ENCODE measurements at regions not wholly inside any gene's neighbourhood (a gene's known extent, or its start where the extent isn't known, plus 50 kb on each side); places are given as distances from the start of the nearest gene placed in this dataset.

DNA sequence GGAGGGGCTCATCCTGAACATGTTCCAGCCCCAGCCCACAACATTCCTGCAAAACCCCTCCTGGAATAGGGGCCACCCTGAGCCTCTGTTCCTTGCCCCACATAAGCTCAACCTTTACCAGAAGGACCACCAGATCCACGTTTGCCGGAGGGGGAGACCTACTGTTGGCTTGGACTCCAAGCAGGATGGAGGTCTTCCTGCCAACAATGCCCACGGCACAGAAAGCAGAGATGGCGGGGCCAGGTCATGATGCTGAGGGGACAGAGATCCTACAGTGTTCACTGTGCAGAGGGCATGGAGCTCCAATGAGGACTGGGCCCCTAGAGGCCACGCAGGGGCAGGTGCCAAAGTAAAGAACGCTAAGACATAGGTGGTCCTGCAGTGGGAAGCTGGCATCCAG, 98.5 kb upstream of the RAB6C start:
- Histone ChIP-seq H2AFZ (ENCODE audit: low read length, unreplicated experiment) (no peak overlapping the region), H3K79me2 (ENCODE audit: control insufficient read depth, insufficient read depth, low read length, unreplicated experiment) (no peaks in the 10 kb centered on the region), H3K27me3 (ENCODE audit: insufficient read depth, low read length) (peaks cover 16% of the 10 kb centered on the region), H3K36me3 (ENCODE audit: insufficient read depth, low read length) (no peaks in the 10 kb centered on the region), H3K4me3 (ENCODE audit: low read depth, low read length) (no peak overlapping the region), H3K4me1 (ENCODE audit: control insufficient read depth, insufficient read depth, low read length, unreplicated experiment) (no peaks in the 10 kb centered on the region), H3K27ac (ENCODE audit: low read depth, low read length) (no peak overlapping the region)

DNA sequence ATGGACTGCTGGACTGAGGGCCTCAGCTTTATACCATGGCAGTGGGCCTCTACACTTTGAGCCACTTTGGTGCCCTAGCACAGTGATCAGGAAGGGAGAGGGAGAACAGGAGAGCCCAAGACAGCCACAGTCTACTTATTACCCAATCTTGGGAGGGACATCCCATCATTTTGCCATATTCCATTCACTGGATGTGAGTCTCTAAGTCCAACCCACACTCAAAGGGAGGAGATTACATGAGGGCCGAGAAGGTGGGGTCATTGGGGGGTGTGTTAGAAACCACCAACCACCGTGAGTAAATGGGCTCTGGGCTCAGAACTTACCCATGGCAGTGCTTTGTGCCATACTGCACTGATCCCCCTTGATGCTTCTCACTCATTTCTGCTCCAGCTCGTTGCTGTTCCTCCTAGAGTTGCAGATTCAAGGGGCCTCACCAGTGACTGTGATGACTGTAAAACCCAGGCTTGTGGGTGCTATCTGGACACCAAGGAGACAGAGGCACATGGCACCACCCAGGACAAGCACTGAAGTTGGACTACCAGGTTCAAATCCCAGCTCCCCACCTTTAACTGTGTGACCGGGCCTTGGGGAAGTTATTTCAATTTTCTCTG, 97.6 kb upstream of the RAB6C start:
- Histone ChIP-seq H3K4me1 (ENCODE audit: control insufficient read depth, insufficient read depth, low read length, unreplicated experiment) (no peaks in the 10 kb centered on the region), H3K27me3 (ENCODE audit: insufficient read depth, low read length) (peaks cover 15% of the 10 kb centered on the region), H3K79me2 (ENCODE audit: control insufficient read depth, insufficient read depth, low read length, unreplicated experiment) (no peaks in the 10 kb centered on the region), H3K4me3 (ENCODE audit: low read depth, low read length) (no peak overlapping the region), H3K36me3 (ENCODE audit: insufficient read depth, low read length) (no peaks in the 10 kb centered on the region), H3K27ac (ENCODE audit: low read depth, low read length) (no peak overlapping the region), H2AFZ (ENCODE audit: low read length, unreplicated experiment) (no peak overlapping the region)

DNA sequence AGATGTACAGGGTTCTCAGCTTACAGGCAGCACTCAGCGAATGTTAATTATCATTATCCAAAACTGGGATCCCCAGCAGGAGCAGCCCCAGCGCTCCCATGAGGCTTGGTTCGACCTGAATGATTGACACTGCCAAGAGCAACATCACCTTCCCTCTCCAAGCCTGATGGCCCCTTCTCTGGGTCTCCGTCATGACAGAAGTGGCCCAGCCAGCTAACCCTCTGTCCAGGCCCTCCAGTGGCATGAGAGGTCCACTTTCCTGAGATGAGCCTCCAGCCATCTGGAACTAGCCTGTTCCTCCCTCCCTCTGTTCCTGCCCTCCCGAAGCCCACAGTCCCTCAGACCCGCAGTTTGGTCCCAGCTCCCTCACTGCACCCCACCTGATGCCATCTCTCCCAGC, 97.0 kb upstream of the RAB6C start:
- Histone ChIP-seq H2AFZ (ENCODE audit: low read length, unreplicated experiment) (no peak overlapping the region), H3K36me3 (ENCODE audit: insufficient read depth, low read length) (no peaks in the 10 kb centered on the region), H3K27ac (ENCODE audit: low read depth, low read length) (no peak overlapping the region), H3K4me1 (ENCODE audit: control insufficient read depth, insufficient read depth, low read length, unreplicated experiment) (no peaks in the 10 kb centered on the region), H3K4me3 (ENCODE audit: low read depth, low read length) (no peak overlapping the region), H3K79me2 (ENCODE audit: control insufficient read depth, insufficient read depth, low read length, unreplicated experiment) (no peaks in the 10 kb centered on the region), H3K27me3 (ENCODE audit: insufficient read depth, low read length) (peaks cover 10% of the 10 kb centered on the region)

DNA sequence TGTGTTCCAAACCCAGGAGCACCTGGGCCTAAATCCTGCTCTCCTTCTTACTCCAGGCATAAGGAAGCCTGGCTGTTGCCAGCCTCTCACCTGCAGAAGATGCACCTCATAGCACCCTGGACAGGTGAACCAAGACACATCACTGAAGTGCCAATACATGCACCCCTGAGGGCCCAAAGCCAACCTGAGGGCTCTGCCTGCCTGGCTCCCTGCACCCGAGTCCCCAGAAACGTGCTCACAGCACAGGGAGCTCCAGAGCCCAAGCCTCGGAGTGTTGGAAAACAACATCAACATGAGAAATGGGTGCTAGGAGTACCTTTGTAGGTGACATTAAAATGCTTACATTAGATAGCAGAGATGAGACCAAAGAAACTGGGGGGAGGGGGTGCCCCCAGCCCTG, 96.3 kb upstream of the RAB6C start:
- Histone ChIP-seq H2AFZ (ENCODE audit: low read length, unreplicated experiment) (no peak overlapping the region), H3K27ac (ENCODE audit: low read depth, low read length) (no peak overlapping the region), H3K4me1 (ENCODE audit: control insufficient read depth, insufficient read depth, low read length, unreplicated experiment) (no peaks in the 10 kb centered on the region)

DNA sequence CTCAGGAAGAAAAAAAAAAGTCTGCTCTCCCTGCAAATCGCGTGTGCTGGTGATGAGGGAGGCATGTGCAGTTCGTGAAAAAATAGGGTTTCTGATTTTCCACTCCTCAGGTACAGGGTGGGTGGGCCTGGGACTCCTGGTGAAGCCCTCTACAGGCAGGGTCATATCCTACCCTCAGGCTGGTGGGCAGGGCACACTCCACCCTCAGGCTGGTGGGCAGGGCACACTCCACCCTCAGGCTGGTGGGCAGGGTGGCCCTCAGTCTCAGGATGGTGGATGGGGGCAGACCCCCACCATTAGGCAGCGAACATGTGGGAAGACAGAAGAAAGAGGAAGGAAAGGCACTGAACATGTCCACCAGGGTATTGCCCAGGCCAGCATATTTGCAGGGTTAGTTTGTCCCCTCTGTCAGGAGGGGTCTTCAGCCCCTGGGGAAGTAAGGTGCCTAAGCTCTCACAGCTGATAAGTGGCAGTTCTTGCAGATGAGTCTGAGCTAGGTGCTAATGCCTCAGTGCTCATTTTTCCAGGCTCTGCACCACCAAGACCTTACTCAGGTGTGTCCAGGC, 95.2 kb upstream of the RAB6C start:
- no peaks in the 10 kb centered on the region for H3K4me1 ChIP-seq (ENCODE audit: control insufficient read depth, insufficient read depth, low read length, unreplicated experiment)
- no peak overlapping the region for H2AFZ ChIP-seq (ENCODE audit: low read length, unreplicated experiment)
- H3K36me3 ChIP-seq (ENCODE audit: insufficient read depth, low read length) = no peaks in the 10 kb centered on the region

More for the DNA sequence above, 96.3 kb upstream of the RAB6C start:
- H3K27me3 ChIP-seq (ENCODE audit: insufficient read depth, low read length) = peaks cover 6% of the 10 kb centered on the region
- H3K79me2 ChIP-seq (ENCODE audit: control insufficient read depth, insufficient read depth, low read length, unreplicated experiment) = no peaks in the 10 kb centered on the region
- H3K4me3 ChIP-seq (ENCODE audit: low read depth, low read length) = no peak overlapping the region
- no peaks in the 10 kb centered on the region for H3K36me3 ChIP-seq (ENCODE audit: insufficient read depth, low read length)

DNA sequence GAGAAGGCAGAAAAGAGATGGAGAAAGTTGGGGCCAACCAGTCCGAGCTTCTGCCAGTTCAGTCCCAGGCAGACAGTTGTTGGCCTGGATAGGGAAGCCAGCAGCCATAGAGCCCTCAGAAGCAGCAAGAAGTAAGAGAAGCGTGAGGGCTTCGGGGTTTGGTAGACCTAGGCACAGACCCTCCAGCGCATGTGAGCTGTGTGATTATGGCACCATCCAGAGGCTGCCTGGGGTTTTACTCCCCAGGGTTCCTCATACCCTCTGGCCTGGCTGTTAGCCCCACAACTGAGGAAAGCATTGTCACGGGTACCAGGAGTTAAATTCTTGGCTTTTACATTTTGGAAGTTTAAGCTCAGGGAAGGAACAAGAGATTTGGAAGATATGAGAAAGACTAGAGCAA, 93.7 kb upstream of the RAB6C start:
- H3K27me3 ChIP-seq (ENCODE audit: insufficient read depth, low read length) = no peaks in the 10 kb centered on the region
- H3K27ac ChIP-seq (ENCODE audit: low read depth, low read length) = no peak overlapping the region
- H2AFZ ChIP-seq (ENCODE audit: low read length, unreplicated experiment) = no peak overlapping the region
- H3K4me1 ChIP-seq (ENCODE audit: control insufficient read depth, insufficient read depth, low read length, unreplicated experiment) = no peaks in the 10 kb centered on the region
- H3K79me2 ChIP-seq (ENCODE audit: control insufficient read depth, insufficient read depth, low read length, unreplicated experiment) = no peaks in the 10 kb centered on the region
- H3K36me3 ChIP-seq (ENCODE audit: insufficient read depth, low read length) = no peaks in the 10 kb centered on the region
- no peak overlapping the region for H3K4me3 ChIP-seq (ENCODE audit: low read depth, low read length)

More for the DNA sequence above, 95.2 kb upstream of the RAB6C start:
- Histone ChIP-seq H3K27ac (ENCODE audit: low read depth, low read length) (no peak overlapping the region), H3K27me3 (ENCODE audit: insufficient read depth, low read length) (no peaks in the 10 kb centered on the region), H3K79me2 (ENCODE audit: control insufficient read depth, insufficient read depth, low read length, unreplicated experiment) (no peaks in the 10 kb centered on the region), H3K4me3 (ENCODE audit: low read depth, low read length) (no peak overlapping the region)

DNA sequence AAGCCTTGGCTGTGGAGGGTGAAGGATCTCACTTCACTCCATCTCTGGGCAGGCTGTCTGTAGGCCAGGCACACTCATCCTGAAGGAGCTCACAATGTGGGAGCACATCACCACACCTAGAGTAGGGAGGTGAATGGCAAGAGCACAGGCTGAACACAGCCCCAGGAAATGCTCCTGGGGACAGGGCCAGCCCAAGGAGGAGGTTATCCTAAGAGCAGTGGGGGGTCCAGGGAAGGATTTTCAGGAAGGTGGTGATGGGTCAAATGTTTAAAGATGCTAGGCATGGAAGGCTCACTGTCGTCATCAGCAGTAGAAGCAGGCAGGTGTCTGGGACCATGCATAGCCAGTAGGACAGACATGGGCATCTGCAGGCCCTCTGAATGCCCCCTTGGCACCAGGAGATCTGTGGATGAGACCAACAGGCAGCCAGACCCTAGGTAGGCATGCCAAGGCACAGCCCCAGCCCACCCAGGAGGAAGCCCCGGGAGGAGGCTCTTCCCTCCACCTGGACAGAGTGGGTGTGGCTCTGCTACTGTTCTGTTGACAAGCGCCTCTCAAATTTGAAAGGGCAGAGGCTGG, 91.7 kb upstream of the RAB6C start:
- no peak overlapping the region for H3K4me3 ChIP-seq (ENCODE audit: low read depth, low read length)
- H2AFZ ChIP-seq (ENCODE audit: low read length, unreplicated experiment) = no peak overlapping the region
- H3K36me3 ChIP-seq (ENCODE audit: insufficient read depth, low read length) = no peaks in the 10 kb centered on the region
- H3K79me2 ChIP-seq (ENCODE audit: control insufficient read depth, insufficient read depth, low read length, unreplicated experiment) = no peaks in the 10 kb centered on the region
- H3K4me1 ChIP-seq (ENCODE audit: control insufficient read depth, insufficient read depth, low read length, unreplicated experiment) = no peaks in the 10 kb centered on the region
- no peak overlapping the region for H3K27ac ChIP-seq (ENCODE audit: low read depth, low read length)
- no peaks in the 10 kb centered on the region for H3K27me3 ChIP-seq (ENCODE audit: insufficient read depth, low read length)

DNA sequence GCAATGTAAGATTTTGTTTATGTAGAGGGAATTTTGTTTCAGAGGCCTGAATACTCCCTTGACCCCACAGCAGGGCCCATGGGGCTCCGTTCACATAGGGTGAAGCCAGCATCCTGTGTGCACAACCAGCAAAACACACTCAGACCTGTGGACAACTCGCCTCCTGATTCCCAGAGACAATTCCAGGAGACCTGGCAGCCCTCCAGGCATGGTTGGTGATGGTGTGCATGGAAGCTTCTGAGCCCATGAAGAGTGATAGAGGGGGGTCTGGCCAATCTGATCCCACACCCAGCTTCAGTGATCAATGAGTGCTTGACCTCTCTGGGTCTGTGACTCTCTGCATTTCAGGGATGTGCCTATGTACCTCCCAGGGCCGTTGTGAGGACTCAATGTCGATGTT, 91.0 kb upstream of the RAB6C start:
- Histone ChIP-seq H3K36me3 (ENCODE audit: insufficient read depth, low read length) (no peaks in the 10 kb centered on the region), H2AFZ (ENCODE audit: low read length, unreplicated experiment) (no peak overlapping the region), H3K4me3 (ENCODE audit: low read depth, low read length) (no peak overlapping the region), H3K27me3 (ENCODE audit: insufficient read depth, low read length) (no peaks in the 10 kb centered on the region), H3K79me2 (ENCODE audit: control insufficient read depth, insufficient read depth, low read length, unreplicated experiment) (no peaks in the 10 kb centered on the region), H3K4me1 (ENCODE audit: control insufficient read depth, insufficient read depth, low read length, unreplicated experiment) (no peaks in the 10 kb centered on the region), H3K27ac (ENCODE audit: low read depth, low read length) (no peak overlapping the region)

DNA sequence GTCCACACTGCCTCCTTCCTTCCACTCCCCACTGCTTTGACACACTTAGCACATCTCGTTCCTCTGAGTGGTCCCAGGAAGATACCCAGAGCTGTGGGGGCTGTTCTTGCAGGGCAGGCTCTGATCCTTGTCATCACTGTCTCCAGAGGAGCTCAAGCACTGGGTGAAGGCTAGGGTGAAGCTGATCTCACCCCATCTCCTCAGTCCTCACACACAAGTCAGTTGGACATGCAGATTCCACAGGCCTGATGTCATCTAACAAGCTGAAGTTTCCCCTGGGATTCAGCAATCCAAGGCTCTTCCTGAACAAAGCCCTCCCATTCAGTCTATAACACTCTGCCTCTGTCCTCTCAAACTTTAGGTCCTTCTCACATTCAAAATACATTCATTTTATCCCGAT, 90.6 kb upstream of the RAB6C start:
- Histone ChIP-seq H3K4me1 (ENCODE audit: control insufficient read depth, insufficient read depth, low read length, unreplicated experiment) (no peaks in the 10 kb centered on the region), H3K27me3 (ENCODE audit: insufficient read depth, low read length) (no peaks in the 10 kb centered on the region), H3K27ac (ENCODE audit: low read depth, low read length) (no peak overlapping the region), H3K79me2 (ENCODE audit: control insufficient read depth, insufficient read depth, low read length, unreplicated experiment) (no peaks in the 10 kb centered on the region), H3K4me3 (ENCODE audit: low read depth, low read length) (no peak overlapping the region), H2AFZ (ENCODE audit: low read length, unreplicated experiment) (no peak overlapping the region), H3K36me3 (ENCODE audit: insufficient read depth, low read length) (no peaks in the 10 kb centered on the region)

DNA sequence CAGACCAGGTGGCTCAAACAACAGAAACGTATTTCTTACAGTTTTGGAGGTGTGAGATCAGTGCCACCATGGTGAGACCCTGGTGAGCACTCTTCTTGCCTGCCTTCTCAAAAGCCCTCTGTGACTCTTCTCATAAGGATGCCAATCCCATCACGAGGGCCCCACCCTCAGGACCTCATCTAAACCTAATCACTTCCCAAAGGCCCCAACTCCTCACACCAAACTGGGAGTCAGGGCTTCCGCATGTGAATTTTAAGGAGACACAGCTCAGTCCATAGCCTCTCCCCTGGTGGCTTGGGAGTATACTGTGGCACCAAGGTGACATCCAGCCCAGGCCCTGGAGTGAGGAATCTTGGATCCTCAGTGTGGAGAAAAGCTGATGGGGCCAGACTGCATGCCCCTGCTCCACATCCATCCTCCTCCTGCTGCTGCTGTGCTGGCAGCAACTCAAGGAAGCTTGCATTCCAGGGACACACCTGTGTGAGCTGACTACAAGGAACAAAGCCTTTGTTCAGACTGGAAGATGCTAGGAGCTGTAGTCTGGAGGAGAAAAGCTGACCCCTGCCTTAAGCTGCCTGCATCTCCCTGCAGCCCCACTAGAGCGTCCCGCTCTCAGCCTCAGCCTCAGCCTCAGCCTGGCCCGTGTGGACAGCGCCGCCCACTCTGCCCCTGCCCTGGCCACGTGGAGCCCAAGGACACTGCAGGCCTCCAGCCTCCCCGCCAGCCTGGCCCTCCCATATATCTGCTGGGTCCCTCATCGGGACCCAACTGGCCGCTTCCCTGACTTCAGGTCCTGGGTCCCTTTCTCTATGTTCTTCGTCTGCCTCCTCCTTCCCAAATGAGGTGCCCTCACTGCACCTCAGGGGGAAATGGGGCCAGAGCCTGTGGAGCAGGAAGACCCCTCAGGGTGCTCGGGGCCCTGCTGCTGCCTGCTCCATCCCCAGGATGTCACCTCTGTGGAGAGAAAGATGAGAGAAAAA, 87.8 kb upstream of the RAB6C start:
- no peak overlapping the region for H2AFZ ChIP-seq (ENCODE audit: low read length, unreplicated experiment)
- H3K4me3 ChIP-seq (ENCODE audit: low read depth, low read length) = no peak overlapping the region
- no peaks in the 10 kb centered on the region for H3K4me1 ChIP-seq (ENCODE audit: control insufficient read depth, insufficient read depth, low read length, unreplicated experiment)

More for the DNA sequence above, 87.8 kb upstream of the RAB6C start:
- Histone ChIP-seq H3K36me3 (ENCODE audit: insufficient read depth, low read length) (no peaks in the 10 kb centered on the region), H3K27me3 (ENCODE audit: insufficient read depth, low read length) (no peaks in the 10 kb centered on the region), H3K79me2 (ENCODE audit: control insufficient read depth, insufficient read depth, low read length, unreplicated experiment) (no peaks in the 10 kb centered on the region), H3K27ac (ENCODE audit: low read depth, low read length) (no peak overlapping the region)
